Liver (tissue), 3 donors: ENCODE measurements at regions not wholly inside any gene's neighbourhood (a gene's known extent, or its start where the extent isn't known, plus 50 kb on each side); places are given as distances from the start of the nearest gene placed in this dataset.

Experiments
- CTCF ChIP-seq: fragments of 150-350 bp; IDR thresholded peaks from 2 replicates; pipeline ENCODE4 v1.5.1; 2017; ENCODE audit warnings: improper control_type of control experiment, low read depth, low read length; ENCODE audit not compliant: missing input control
- GABPA ChIP-seq, 2 donors: IDR thresholded peaks in 1 of 2; conservative IDR thresholded peaks in 1 of 2; 2 replicates each; pipeline ENCODE4 v1.6.1; 2016; ENCODE audit warnings: antibody characterized with exemption in 2 of 2, mild to moderate bottlenecking in 1 of 2, moderate library complexity in 1 of 2
- JUND ChIP-seq, 2 donors: IDR thresholded peaks; 2 replicates each; pipeline ENCODE4 v1.6.1; 2016; ENCODE audit warnings: antibody characterized with exemption in 2 of 2
- TAF1 ChIP-seq: conservative IDR thresholded peaks from 2 replicates; pipeline ENCODE4 v1.6.1; 2016; ENCODE audit warnings: antibody characterized with exemption, mild to moderate bottlenecking
- TF ChIP-seq, protein P1 (sequence below): IDR thresholded peaks from 2 replicates; pipeline ENCODE4 v1.6.1; 2016; ENCODE audit warnings: antibody characterized with exemption
- TF ChIP-seq, protein P2 (sequence below): IDR thresholded peaks from 2 replicates; pipeline ENCODE4 v1.6.1; 2016; ENCODE audit warnings: antibody characterized with exemption, mild to moderate bottlenecking
- donor health status: healthy.
- donor health status: healthy.

GRCh38 chr3:15929944-15930571, 132.3 kb upstream of the ANKRD28 start:
- no peak for TF ChIP-seq CTCF
- TF ChIP-seq JUND (IDR thresholded peaks at IDR 0.05): no peak
- no peak for TF ChIP-seq TAF1
- no peak for TF ChIP-seq GABPA (IDR thresholded peaks at IDR 0.05 in 1 of 2, conservative IDR thresholded peaks at IDR 0.05 in 1 of 2)
- TF ChIP-seq, protein P1, sequence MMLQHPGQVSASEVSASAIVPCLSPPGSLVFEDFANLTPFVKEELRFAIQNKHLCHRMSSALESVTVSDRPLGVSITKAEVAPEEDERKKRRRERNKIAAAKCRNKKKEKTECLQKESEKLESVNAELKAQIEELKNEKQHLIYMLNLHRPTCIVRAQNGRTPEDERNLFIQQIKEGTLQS: no peak
- TF ChIP-seq, protein P2, sequence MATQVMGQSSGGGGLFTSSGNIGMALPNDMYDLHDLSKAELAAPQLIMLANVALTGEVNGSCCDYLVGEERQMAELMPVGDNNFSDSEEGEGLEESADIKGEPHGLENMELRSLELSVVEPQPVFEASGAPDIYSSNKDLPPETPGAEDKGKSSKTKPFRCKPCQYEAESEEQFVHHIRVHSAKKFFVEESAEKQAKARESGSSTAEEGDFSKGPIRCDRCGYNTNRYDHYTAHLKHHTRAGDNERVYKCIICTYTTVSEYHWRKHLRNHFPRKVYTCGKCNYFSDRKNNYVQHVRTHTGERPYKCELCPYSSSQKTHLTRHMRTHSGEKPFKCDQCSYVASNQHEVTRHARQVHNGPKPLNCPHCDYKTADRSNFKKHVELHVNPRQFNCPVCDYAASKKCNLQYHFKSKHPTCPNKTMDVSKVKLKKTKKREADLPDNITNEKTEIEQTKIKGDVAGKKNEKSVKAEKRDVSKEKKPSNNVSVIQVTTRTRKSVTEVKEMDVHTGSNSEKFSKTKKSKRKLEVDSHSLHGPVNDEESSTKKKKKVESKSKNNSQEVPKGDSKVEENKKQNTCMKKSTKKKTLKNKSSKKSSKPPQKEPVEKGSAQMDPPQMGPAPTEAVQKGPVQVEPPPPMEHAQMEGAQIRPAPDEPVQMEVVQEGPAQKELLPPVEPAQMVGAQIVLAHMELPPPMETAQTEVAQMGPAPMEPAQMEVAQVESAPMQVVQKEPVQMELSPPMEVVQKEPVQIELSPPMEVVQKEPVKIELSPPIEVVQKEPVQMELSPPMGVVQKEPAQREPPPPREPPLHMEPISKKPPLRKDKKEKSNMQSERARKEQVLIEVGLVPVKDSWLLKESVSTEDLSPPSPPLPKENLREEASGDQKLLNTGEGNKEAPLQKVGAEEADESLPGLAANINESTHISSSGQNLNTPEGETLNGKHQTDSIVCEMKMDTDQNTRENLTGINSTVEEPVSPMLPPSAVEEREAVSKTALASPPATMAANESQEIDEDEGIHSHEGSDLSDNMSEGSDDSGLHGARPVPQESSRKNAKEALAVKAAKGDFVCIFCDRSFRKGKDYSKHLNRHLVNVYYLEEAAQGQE: no peak
